ENCODE measurements at regions not wholly inside any gene's neighbourhood (a gene's known extent, or its start where the extent isn't known, plus 50 kb on each side); places are given as distances from the start of the nearest gene placed in this dataset.
"Not testable (repeated sequence)": the region's sequence is repeated elsewhere in the genome, so short reads cannot be mapped to it uniquely, and the experiment has no call there.

DNA sequence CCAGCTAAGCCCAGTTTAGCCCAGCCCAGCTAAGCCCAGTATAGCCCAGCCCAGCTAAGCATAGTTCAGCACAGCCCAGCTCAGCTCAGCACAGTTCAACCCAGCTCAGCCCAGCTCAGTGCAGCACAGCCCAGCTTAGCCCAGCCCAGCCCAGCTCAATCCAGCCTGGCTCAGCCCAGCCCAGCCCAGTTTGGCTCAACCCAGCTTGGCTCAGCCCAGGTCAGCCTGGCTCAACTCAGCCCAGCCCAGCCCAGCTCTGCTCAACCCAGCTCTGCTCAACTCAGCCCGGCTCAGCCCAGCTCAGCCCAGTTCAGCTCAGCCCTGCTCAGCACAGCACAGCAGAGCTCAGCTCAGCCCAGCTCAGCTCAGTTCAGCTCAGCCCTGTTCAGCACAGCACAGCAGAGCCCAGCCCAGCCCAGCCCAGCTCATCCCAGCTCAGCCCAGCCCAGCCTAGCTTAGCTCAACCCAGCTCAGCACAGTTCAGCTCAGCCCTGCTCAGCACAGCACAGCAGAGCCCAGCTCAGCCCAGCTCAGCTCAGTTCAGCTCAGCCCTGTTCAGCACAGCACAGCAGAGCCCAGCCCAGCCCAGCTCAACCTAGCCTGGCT is 330.9 kb downstream of the TMEM121 start:
- DNase-seq (ENCODE audit: low spot score) = no peak

DNA sequence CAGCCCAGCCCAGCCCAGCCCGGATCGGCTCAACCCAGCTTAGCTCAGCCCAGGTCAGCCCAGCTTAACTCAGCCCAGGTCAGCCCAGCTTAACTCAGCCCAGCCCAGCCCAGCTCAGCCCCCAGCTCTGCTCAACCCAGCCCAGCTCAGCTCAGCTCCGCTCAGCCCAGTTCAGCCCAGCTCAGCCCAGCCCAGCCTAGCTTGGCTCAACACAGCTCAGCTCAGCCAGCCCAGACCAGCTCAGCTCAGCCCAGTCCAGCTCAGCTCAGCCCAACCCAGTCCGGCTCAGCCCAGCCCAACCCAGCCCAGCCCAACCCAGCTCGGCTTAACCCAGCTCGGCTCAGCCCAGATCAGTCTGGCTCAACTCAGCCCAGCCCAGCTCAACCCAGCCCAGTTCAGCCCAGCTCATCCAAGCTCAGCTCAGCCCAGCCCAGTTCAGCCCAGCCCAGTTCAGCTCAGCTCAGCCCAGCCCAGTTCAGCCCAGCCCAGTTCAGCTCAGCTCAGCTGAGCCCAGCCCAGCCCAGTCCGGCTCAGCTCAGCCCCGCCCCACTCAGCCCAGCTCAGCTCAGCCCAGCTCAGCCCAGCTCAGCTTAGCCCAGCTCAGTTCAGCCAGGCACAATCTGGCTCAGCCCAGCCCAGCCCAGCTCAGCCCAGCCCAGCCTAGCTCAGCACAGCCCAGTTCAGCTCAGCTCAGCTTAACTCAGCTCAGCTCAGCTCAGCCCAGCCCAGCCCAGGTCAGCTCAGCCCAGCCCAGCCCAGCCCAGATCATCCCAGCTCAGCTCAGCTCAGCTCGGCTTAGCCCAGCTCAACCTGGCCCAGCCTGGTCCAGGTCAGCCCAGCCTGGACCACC is 331.7 kb downstream of the TMEM121 start:
- DNase-seq (ENCODE audit: low spot score) = no peak

DNA sequence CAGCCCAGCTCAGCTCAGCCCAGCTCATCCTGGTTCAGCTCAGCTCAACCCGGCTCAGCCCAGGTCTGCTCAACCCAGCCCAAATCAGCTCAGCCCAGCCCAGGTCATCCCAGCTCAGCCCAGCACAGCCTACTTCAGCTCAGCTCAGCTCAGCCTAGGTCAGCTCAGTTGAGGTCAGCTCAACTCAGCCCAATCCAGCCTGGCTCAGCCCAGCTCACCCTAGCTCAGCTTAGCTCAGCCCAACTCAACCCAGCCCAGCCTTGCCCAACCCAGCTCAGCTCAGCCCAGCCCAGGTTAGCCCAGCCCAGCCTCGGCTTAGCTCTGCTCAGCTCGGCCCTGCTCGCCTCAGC is 332.3 kb downstream of the TMEM121 start:
- DNase-seq (ENCODE audit: low spot score) = no peak

DNA sequence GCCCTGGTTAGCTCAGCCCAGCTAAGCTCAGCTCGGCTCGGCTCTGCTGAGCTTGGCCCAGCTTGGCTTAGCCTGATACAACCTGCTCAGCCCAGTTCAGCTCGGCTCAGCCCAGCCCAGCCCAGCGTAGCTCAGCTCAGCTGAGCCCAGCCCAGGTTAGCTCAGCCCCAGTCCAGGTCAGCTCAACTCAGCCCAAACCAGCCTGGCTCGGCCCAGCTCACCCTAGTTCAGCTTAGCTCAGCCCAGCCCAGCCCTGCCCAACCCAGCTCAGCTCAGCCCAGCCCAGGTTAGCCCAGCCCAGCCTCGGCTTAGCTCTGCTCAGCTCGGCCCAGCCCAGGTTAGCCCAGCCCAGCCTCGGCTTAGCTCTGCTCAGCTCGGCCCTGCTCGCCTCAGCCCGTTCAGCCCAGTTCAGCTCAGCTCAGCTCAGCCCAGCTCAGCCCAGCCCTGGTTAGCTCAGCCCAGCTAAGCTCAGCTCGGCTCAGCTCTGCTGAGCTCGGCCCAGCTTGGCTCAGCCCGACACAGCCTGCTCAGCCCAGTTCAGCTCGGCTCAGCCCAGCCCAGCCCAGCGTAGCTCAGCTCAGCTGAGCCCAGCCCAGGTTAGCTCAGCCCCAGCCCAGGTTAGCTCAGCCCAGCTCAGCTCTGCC is 332.8 kb downstream of the TMEM121 start:
- DNase-seq (ENCODE audit: low spot score) = not testable (repeated sequence)

DNA sequence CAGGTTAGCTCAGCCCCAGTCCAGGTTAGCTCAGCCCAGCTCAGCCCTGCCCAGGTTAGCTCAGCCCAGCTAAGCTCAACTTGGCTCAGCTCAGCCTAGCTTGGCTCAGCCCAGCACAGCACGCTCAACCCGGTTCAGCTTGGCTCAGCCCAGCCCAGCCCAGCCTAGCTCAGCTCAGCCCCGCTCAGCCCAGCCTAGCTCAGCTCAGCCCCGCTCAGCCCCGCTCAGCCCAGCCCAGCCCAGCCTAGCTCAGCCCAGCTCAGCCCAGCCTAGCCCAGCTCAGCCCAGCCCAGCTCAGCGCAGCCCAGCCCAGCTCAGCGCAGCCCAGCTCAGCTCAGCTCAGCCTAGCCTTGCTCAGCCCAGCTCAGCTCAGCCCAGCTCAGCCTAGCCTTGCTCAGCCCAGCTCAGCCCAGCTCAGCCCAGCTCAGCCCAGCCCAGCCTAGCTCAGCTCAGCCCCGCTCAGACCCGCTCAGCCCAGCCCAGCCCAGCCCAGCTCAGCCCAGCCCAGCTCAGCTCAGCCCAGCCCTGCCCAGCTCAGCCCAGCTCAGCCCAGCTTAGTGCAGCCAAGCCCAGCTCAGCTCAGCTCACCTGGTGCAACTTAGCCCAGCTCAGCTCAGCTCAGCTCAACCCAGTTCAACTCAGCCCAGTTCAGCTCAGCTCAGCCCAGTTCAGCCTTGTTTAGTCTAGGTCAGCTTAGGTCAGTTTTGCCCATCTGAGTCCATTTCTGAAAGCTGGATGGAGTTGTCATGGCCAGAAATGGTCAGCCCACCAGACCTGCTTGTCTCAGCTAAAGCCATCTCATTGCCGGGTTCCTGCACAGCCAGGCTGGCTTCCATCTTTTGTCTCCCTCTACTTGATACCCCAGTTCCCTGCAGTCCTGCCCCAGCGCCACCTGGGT is 333.6 kb downstream of the TMEM121 start:
- peak; percentile 23 for DNase-seq (ENCODE audit: low spot score)

DNA sequence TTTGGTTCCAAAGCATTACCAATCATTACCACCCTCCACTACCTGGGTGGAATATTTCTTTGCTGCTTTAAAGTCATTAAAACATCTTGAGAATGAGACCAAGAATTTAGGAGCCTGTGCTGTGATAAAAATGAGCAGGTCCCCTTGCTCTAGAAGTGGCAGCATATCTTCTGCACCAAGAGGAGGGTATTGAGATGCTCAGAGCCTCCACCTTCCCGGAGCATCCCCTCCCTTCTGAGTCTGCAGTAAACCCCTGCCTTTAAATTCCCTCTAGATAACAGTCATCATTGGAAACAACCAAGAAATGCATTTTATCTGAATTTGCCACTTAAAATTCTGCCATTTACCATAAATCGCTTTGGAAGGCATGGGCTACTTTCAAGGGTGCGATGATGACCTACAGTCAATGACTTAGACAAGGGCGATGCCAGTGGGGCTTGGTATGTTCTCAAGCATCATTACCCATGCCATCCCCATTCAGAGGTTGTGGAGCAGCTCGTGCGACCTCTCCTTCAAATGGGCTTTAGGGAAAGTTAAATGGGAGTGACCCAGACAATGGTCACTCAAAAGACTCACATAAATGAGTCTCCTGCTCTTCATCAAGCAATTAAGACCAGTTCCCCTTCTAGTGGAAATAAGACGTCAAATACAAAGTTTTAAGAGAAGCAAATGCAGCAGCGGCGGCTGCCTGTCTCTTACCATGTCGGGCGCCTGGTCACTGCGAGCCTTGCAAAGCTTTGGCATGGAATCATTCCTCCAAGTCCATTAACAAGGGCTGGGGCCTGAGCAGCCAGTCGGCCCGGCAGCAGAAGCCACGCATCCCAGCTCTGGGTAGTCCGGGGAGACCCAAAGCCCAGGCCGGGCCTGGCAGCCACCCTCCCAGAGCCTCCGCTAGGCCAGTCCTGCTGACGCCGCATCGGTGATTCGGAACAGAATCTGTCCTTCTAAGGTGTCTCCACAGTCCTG is 334.5 kb downstream of the TMEM121 start:
- DNase-seq (ENCODE audit: low spot score) = no peak

DNA sequence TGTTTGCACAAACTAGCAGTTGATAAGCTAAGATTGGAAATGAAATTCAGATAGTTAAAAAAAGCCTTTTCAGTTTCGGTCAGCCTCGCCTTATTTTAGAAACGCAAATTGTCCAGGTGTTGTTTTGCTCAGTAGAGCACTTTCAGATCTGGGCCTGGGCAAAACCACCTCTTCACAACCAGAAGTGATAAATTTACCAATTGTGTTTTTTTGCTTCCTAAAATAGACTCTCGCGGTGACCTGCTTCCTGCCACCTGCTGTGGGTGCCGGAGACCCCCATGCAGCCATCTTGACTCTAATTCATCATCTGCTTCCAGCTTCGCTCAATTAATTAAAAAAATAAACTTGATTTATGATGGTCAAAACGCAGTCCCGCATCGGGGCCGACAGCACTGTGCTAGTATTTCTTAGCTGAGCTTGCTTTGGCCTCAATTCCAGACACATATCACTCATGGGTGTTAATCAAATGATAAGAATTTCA is 335.6 kb downstream of the TMEM121 start:
- DNase-seq (ENCODE audit: low spot score) = no peak

DNA sequence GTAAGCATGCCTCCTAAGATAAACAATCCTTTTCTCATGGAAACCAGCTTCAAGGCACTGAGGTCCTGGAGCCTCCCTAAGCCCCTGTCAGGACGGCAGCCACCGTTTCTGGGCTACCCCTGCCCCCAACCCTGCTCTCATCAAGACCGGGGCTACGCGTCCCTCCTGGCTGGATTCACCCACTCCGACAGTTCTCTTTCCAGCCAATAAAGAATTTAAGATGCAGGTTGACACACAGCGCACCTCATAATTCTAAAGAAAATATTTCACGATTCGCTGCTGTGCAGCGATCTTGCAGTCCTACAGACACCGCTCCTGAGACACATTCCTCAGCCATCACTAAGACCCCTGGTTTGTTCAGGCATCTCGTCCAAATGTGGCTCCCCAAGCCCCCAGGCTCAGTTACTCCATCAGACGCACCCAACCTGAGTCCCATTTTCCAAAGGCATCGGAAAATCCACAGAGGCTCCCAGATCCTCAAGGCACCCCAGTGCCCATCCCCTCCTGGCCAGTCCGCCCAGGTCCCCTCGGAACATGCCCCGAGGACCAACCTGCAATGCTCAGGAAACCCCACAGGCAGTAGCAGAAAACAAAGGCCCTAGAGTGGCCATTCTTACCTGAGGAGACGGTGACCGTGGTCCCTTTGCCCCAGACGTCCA is 336.3 kb downstream of the TMEM121 start:
- DNase-seq (ENCODE audit: low spot score) = no peak

DNA sequence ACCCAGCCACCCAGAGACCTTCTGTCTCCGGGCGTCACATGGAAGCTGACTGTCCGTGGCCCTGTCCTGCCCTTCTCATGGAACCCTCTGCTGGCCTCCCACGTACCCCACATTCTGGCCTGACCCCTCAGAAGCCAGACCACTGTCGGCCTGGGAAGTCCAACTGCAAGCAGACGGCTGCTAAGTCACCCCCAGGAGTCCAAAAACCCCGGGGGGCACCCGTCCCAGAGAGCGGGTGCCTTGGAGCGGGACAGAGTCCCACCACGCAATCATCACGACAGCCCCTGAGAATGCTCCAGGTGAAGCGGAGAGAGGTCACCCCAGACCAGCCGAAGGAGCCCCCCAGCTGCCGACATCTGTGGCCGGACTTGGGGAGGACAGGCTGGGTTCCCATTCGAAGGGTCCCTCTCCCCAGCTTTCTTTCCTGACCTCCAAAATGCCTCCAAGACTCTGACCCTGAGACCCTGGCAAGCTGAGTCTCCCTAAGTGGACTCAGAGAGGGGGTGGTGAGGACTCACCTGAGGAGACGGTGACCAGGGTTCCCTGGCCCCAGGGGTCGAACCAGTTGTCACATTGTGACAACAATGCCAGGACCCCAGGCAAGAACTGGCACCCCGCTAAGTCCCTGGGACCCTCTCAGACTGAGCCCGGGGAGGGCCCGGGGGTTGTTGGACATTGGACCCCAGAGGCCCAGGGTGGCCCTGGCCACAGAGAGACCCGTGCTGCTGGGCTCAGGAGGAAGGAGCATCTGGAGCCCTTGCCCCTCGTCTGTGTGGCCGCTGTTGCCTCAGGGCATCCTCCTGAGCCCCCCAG is 337.1 kb downstream of the TMEM121 start:
- DNase-seq (ENCODE audit: low spot score) = no peak

DNA sequence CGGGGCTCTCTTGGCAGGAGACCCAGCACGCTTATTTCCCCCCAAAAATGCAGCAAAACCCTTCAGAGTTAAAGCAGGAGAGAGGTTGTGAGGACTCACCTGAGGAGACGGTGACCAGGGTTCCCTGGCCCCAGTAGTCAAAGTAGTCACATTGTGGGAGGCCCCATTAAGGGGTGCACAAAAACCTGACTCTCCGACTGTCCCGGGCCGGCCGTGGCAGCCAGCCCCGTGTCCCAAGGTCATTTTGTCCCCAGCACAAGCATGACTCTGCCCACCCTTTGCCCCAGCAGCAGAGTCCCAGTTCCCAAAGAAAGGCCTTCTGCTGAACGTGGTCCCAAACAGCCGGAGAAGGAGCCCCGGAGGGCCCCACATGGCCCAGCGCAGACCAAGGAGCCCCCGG is 337.7 kb downstream of the TMEM121 start:
- no peak for DNase-seq (ENCODE audit: low spot score)

DNA sequence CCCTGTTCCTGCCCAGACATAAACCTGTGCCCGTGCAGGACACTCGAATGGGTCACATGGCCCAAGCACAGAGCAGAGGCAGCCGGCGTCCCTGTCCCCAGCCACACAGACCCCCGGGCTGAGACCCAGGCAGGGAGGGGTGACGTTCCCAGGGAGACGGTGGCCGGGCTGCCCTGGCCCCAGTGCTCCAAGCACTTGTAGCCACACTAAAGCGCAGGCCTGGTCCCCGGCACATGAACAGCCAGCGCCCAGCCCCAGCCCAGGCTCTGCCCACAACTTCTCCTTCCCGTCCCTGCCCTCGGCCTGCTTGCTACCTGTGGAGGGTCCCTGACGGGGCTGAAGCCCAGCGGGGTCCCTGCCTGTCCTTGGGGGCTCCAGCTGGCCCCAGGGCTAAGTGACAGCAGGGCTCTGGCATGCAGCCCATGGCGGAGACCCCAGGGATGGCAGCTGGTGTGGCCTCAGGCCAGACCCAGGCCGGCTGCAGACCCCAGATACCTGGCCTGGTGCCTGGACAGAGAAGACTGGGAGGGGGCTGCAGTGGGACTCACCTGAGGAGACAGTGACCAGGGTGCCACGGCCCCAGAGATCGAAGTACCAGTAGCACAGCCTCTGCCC is 338.4 kb downstream of the TMEM121 start:
- DNase-seq (ENCODE audit: low spot score) = no peak

DNA sequence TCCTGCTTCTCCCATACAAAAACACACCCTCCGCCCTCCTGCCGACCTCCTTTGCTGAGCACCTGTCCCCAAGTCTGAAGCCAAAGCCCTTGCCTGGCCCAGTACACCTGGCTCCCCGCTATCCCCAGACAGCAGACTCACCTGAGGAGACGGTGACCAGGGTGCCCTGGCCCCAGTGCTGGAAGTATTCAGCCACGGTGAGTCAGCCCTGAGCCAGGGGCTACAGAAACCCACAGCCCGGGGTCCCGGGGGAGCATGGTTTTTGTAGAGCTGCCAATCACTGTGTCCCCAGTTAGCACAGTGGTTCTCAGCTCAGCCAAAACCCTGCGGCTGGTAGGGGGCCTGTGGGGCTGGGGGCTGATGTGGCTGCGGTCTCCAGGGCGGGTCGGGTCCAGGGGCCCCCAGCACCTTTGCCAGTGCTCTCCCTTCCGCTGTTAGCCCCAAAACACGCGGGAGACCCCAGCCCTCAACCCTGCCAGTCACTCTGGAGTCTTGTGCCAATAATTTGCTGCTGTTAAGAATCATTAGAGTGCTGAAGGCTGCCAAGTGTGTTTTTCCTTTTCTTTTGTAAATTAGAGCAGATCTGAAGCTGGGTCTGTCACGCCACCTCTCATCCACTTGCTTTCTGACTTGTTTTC is 339.0 kb downstream of the TMEM121 start:
- DNase-seq (ENCODE audit: low spot score) = no peak

DNA sequence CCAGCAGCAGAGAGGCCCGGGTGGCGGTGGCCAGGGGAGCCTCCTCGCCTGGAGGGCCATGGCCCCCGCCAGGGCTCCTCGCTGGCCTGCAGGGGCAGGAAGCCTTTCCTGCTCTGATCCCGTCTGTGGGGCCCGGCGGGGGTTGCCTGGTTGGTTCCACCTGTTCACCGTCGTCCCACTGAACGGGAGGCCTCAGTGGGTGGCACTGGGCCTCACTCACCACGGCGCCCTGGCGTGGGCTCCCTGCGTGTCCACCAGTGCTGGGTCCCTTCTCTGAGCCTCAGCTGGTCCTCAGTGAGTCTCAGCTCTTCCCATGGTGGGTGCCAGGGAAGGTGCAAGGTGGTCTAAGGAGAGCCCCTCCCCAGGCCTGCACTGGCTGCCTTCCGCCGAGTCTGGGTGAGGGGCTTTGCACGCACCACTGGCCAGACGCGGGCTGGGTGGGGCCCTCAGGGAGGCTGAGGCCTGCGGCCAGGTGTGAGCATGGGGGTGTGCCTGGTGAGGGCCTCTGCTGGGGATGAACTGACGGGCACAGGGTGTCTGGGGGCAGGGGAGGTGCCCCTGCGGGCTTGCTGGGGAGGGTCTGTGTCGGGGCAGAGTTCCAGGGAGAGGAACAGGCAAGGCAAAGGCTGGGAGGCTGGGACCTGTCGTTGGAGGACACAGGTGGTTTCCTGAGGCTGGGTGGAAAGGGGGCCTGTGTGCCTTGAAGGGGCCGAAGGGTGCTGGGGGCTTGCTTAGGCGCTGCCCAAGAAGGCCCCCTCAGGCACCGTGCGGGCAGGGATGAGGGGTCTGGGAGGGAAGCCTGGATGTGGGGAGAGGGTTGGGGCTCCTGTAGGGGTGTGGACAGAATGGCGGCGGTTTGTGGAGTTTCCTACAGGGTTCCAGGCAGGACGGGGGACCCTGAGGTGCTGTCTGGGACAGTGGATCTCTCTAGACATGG is 339.8 kb downstream of the TMEM121 start:
- DNase-seq (ENCODE audit: low spot score) = no peak

DNA sequence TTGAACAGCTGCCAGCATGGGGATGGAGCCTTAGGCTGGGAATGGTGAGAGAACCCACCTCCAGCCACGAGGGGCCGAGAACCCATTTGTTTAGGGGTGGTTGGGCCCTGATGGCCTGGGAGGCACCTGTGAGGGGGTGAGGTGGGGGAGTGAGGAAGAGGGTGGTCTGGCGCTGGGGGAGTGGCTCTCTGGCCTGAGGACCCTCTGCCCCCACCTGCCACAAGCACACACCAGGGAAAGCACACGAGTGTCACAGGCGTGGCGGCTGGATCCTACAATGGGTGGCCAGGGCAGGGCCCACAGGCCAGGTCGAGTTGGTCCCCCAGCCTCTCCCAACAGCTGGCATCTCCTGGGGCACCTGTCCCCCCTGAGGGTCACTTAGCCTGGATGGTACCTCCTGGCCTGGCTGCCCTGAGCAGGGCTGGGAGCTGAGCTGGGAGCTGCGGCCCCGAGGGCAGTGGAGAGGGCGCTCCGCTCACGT is 340.5 kb downstream of the TMEM121 start:
- DNase-seq (ENCODE audit: low spot score) = no peak

DNA sequence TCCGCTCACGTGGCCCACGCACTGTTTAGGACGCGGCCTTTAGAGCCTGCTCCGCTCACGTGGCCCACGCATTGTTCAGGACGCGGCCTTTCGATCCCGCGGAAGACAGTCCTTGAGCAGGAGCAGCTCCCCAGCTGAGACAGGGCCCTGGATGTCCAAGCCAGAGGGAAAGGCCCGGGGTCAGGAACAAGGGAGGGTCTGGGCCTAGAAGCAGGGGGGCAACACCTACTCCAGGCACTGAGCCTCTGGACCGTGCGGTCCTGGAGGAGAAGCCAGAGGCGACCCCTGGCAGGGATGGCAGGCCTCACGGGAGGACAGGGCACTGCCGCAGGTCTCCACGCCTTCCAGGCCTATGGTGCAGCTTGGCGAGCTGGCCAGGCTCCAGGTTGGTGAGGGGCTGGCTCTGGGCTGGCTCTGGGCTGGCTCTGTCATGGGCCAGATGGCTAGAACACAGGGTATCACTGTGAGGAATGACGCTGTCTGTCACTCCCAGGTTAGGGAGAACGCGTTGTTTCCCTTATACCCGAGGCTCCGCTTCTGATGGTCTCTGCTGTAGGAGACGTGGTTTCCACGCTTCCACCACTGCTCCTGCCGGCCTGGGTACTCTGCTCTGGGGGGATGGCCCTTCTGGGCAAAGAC is 341.7 kb downstream of the TMEM121 start:
- DNase-seq (ENCODE audit: low spot score) = no peak

DNA sequence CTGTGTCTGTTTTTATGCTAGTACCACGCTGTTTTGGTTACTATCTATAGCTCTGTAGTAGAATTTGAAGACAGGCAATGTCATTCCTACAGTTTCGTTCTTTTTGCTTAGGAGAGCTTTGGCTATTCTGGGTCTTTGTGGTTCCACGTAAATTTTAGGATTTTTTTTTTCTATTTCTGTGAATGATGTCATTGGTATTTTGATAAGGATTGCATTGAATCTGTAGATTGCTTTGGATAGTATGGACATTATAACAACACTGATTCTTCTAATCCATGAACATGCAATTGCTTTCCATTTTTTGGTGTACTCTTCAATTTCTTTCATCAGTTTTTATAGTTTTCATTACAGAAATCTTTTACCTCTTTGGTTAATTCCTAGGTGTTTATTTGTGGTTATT is 345.2 kb downstream of the TMEM121 start:
- DNase-seq (ENCODE audit: low spot score) = no peak

Measured in CD4-positive, alpha-beta T cell treated with Interleukin-6 at 100 ng/mL for 8 hours (primary cell).